Hepatocyte (in vitro differentiated cells): ENCODE measurements at regions not wholly inside any gene's neighbourhood (a gene's known extent, or its start where the extent isn't known, plus 50 kb on each side); places are given as distances from the start of the nearest gene placed in this dataset.

ENCODE experiments used
- DNase-seq: peaks from one replicate; pipeline ENCODE4 v3.0.0-alpha.2; 2016; ENCODE audit warnings: low spot score
- H2AFZ ChIP-seq: fragments of 200-600 bp; sonication (generic); 2 replicates; pipeline ENCODE4 v1.6.0; 2016; ENCODE audit warnings: antibody characterized with exemption, mild to moderate bottlenecking
- H3K27ac ChIP-seq: fragments of 200-600 bp; sonication (generic); 2 replicates; pipeline ENCODE4 v1.5.1; 2016; ENCODE audit warnings: mild to moderate bottlenecking
- H3K27me3 ChIP-seq: fragments of 200-600 bp; sonication (generic); 2 replicates; pipeline ENCODE4 v1.6.1; 2016
- H3K36me3 ChIP-seq: fragments of 200-600 bp; sonication (generic); replicated peaks from 2 replicates; pipeline ENCODE4 v1.5.1; 2016; ENCODE audit warnings: low read depth; ENCODE audit not compliant: insufficient read depth
- H3K4me1 ChIP-seq: fragments of 200-600 bp; sonication (generic); 2 replicates; pipeline ENCODE4 v1.5.1; 2016; ENCODE audit warnings: mild to moderate bottlenecking, moderate library complexity; ENCODE audit not compliant: insufficient read depth
- H3K4me2 ChIP-seq: fragments of 200-600 bp; sonication (generic); 2 replicates; pipeline ENCODE4 v1.6.0; 2016
- H3K4me3 ChIP-seq: fragments of 200-600 bp; sonication (generic); 2 replicates; pipeline ENCODE4 v1.5.1; 2016; ENCODE audit warnings: mild to moderate bottlenecking
- H3K79me2 ChIP-seq: fragments of 200-600 bp; sonication (generic); 2 replicates; pipeline ENCODE4 v1.6.0; 2017; ENCODE audit warnings: mild to moderate bottlenecking
- H3K9me2 ChIP-seq: fragments of 200-600 bp; sonication (generic); replicated peaks from 2 replicates; pipeline ENCODE4 v1.6.0; 2017; ENCODE audit warnings: mild to moderate bottlenecking; ENCODE audit not compliant: insufficient read depth
- H3K9me3 ChIP-seq: fragments of 200-600 bp; sonication (generic); 2 replicates; pipeline ENCODE4 v1.5.1; 2016; ENCODE audit warnings: low read depth, mild to moderate bottlenecking
- H4K20me1 ChIP-seq: fragments of 200-600 bp; sonication (generic); 2 replicates; pipeline ENCODE4 v1.6.0; 2016; ENCODE audit warnings: mild to moderate bottlenecking; ENCODE audit not compliant: insufficient read depth, poor library complexity, severe bottlenecking
- CTCF ChIP-seq: fragments of 200-600 bp; sonication (generic); IDR thresholded peaks from 2 replicates; pipeline ENCODE4 v1.5.1; 2016; ENCODE audit warnings: antibody characterized with exemption, mild to moderate bottlenecking; ENCODE audit not compliant: poor library complexity
- EZH2 ChIP-seq: fragments of 200-600 bp; sonication (generic); IDR thresholded peaks from 2 replicates; pipeline ENCODE4 v1.6.1; 2016; ENCODE audit warnings: antibody characterized with exemption, mild to moderate bottlenecking, borderline replicate concordance
- EZH2phosphoT487 ChIP-seq: fragments of 200-600 bp; sonication (generic); IDR thresholded peaks from one replicate; pipeline ENCODE4 v1.6.1; 2018; ENCODE audit warnings: antibody characterized with exemption, mild to moderate bottlenecking, low read depth, moderate library complexity; ENCODE audit not compliant: unreplicated experiment, severe bottlenecking
- WGBS: methylation state at CpG from one replicate; pipeline ENCODE4 v1.1.6; 2016; ENCODE audit warnings: low lambda C conversion rate; ENCODE audit errors: missing lambda C conversion rate; 5-methylcytosine and 5-hydroxymethylcytosine counted together

GRCh38 chr11:127816962-127817361 lies 770.4 kb downstream of the ETS1 start:
- Histone ChIP-seq H3K27ac (no peak overlapping the region), H3K9me3 (no peaks in the 10 kb centered on the region), H3K4me2 (no peak overlapping the region), H3K27me3 (no peaks in the 10 kb centered on the region), H3K4me1 (no peaks in the 10 kb centered on the region), H2AFZ (no peak overlapping the region), H3K79me2 (no peaks in the 10 kb centered on the region), H3K9me2 (no peaks in the 10 kb centered on the region), H3K36me3 (no peaks in the 10 kb centered on the region), H4K20me1 (no peaks in the 10 kb centered on the region), H3K4me3 (no peak overlapping the region)
- WGBS = 94% methylated on average over 2 of the region's 2 CpGs
- TF ChIP-seq EZH2phosphoT487 (no peak), EZH2 (no peak), CTCF (no peak)
- DNase-seq = no peak

GRCh38 chr11:127815331-127815730 lies 772.0 kb downstream of the ETS1 start:
- DNase-seq = no peak
- Histone ChIP-seq H3K27me3 (no peaks in the 10 kb centered on the region), H3K4me2 (no peak overlapping the region), H3K27ac (no peak overlapping the region), H3K36me3 (no peaks in the 10 kb centered on the region), H3K79me2 (no peaks in the 10 kb centered on the region), H2AFZ (no peak overlapping the region), H3K9me3 (no peaks in the 10 kb centered on the region), H3K4me1 (no peaks in the 10 kb centered on the region), H4K20me1 (no peaks in the 10 kb centered on the region), H3K9me2 (no peaks in the 10 kb centered on the region), H3K4me3 (no peak overlapping the region)
- TF ChIP-seq CTCF = no peak
- TF ChIP-seq EZH2 = no peak
- TF ChIP-seq EZH2phosphoT487 = no peak

GRCh38 chr11:127806501-127806900 lies 780.9 kb downstream of the ETS1 start:
- Histone ChIP-seq H3K79me2 (no peaks in the 10 kb centered on the region), H3K4me2 (peak overlapping the region; percentile 31), H4K20me1 (no peaks in the 10 kb centered on the region), H3K27ac (peak overlapping the region; percentile 71), H3K36me3 (no peaks in the 10 kb centered on the region), H3K9me2 (no peaks in the 10 kb centered on the region), H3K27me3 (no peaks in the 10 kb centered on the region), H3K4me1 (peaks cover 12% of the 10 kb centered on the region), H3K4me3 (no peak overlapping the region), H3K9me3 (no peaks in the 10 kb centered on the region), H2AFZ (no peak overlapping the region)
- DNase-seq = peak; percentile 25
- WGBS = 8% methylated on average over 1 of the region's 1 CpG
- TF ChIP-seq CTCF (no peak), EZH2 (no peak), EZH2phosphoT487 (no peak)

- H4K20me1 ChIP-seq = no peaks in the 10 kb centered on the region
- no peak for DNase-seq
- H3K9me3 ChIP-seq = no peaks in the 10 kb centered on the region
- TF ChIP-seq EZH2 = no peak
- no peak for TF ChIP-seq EZH2phosphoT487
- no peak for TF ChIP-seq CTCF
- no peak overlapping the region for H2AFZ ChIP-seq
- H3K9me2 ChIP-seq = no peaks in the 10 kb centered on the region
- peak overlapping the region; percentile 71 for H3K27ac ChIP-seq
- H3K79me2 ChIP-seq = no peaks in the 10 kb centered on the region
- H3K4me2 ChIP-seq = peak overlapping the region; percentile 31
- H3K27me3 ChIP-seq = no peaks in the 10 kb centered on the region
- WGBS = 72% methylated on average over 1 of the region's 1 CpG
- H3K4me1 ChIP-seq = peaks cover 12% of the 10 kb centered on the region
- H3K36me3 ChIP-seq = no peaks in the 10 kb centered on the region
- H3K4me3 ChIP-seq = no peak overlapping the region
These were observed 781.6 kb downstream of the ETS1 start for GRCh38 chr11:127805771-127806170.
